GM18508 (cell line): ENCODE measurements at regions not wholly inside any gene's neighbourhood (a gene's known extent, or its start where the extent isn't known, plus 50 kb on each side); places are given as distances from the start of the nearest gene placed in this dataset.

ENCODE experiments used
- ATAC-seq: cut with Tn5 transposase; IDR thresholded peaks from one replicate; pipeline ENCODE4 v1.9.1; 2021; ENCODE audit warnings: moderate number of reproducible peaks; ENCODE audit not compliant: insufficient read depth, unreplicated experiment

- no peak for ATAC-seq
Observed at GRCh38 chr2:205937211-205937610, 148.8 kb downstream of the INO80D start.

DNA sequence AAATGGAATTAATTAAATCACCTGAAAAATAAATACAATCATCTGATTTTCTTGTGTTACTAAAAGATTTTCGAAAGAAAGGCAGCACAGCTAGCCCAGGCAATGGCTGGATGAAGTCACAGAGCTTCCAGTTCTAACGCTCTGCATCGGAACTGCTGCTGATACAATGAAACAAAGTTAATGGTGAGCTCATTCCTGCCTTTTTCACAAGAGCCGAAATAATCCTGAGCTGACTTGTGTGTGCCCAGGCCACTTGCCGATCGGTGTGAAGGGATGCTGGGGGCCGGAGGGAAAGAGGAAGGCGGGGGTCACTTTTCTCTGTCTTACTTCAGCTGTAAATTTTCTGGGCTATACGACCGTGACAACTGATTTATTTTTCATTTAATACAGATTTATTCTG is 149.5 kb downstream of the INO80D start:
- no peak for ATAC-seq

GRCh38 chr2:205934443-205934842 is 151.5 kb downstream of the INO80D start:
- no peak for ATAC-seq

DNA sequence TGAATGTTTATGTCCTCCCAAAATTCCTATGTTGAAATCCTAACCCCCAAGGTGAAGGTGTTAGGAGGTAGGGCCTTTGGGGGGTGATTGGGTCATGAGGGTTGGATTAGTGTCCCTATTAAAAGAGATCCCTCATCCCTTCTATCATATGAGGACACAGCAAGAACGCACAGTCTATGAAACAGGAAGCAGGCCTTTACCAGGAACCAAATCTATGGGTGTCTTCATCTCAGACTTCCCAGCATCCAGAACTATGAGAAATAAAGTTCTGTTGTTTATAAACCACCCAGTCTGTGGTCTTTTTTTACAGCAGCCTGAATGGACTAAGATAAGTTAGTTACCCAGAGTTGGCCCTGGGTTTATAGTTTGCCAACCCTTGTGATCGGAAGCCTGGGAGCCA is 153.1 kb downstream of the INO80D start:
- ATAC-seq, result no peak

GRCh38 chr2:205931388-205931787 is 154.6 kb downstream of the INO80D start:
- ATAC-seq, result no peak

GRCh38 chr2:205930209-205930608 is 155.8 kb downstream of the INO80D start:
- ATAC-seq, result no peak

- no peak for ATAC-seq
Observed at GRCh38 chr2:205929246-205929942, 156.6 kb downstream of the INO80D start.

GRCh38 chr2:205925373-205926337 is 160.3 kb downstream of the INO80D start:
- ATAC-seq, result no peak

GRCh38 chr2:205924676-205925075 is 161.3 kb downstream of the INO80D start:
- ATAC-seq, result no peak

GRCh38 chr2:205915130-205915524 is 170.8 kb downstream of the INO80D start:
- ATAC-seq, result no peak

- no peak for ATAC-seq
Observed at GRCh38 chr2:205914213-205915129, 171.5 kb downstream of the INO80D start.

DNA sequence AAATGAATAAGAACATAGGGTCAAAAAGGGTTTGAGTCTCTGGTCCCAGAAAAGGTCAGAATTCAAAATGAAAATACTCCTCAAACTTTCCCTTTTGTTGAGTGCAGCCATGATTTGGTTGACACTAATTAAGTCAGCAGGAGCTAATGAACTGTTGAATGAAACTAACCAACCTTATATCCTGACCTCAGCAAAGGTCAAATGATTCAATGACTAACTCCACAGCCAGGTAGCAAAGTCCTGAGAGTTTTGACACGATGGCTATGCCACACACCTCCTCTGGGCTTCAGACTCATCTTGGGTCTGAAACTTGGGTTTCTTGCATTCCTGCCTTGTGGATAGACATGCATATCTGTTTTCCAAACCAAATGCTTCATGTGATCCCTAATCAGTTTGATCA is 172.3 kb downstream of the INO80D start:
- ATAC-seq, result no peak

GRCh38 chr2:205911306-205911705 is 174.7 kb downstream of the INO80D start:
- no peak for ATAC-seq

- ATAC-seq, result no peak
Observed at GRCh38 chr2:205909184-205909572, 176.8 kb downstream of the INO80D start.

DNA sequence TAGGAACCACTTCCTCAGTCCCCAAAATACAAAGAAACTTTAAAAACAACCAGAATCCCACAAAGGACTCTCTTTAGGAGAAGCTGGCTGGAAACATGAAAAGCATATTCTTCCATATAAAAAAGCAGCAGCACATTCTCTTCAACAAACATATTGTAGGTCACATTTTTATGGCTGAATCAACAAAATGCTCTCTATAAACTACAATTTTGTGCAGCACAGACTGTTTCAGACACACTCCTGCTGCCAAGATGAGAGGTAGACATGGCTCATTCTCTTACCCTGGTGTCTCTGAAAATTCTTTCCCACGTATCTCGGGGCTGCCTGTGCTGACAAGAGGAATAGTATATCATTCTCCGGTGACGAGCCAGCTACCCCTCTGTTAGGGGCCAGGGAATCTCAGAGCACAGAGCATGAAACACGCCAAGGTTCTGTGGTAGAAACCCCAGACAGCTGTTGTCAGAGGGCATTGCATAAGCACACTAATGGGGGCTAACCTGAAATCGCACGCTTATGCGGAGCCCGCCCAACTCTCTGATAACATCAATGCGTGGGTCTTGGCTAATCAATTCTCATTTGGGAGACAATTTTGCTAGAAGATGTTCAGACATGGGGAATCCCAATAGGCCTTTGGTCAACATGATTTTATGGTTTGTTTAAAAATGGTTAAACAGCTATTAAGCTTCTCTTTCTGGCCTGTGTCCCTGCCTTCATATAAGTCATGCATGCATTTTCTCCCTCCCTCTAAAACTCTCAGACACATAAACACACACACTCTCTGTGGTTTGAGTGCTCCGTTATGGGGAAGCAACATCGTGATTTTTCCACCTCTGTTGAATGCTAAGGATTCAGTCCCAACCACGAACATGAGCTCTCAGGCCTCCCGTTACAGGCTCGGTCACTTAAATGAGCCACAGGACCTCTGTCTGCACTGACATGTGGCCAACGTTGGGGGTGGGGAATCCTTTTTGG is 177.5 kb downstream of the INO80D start:
- ATAC-seq, result no peak

DNA sequence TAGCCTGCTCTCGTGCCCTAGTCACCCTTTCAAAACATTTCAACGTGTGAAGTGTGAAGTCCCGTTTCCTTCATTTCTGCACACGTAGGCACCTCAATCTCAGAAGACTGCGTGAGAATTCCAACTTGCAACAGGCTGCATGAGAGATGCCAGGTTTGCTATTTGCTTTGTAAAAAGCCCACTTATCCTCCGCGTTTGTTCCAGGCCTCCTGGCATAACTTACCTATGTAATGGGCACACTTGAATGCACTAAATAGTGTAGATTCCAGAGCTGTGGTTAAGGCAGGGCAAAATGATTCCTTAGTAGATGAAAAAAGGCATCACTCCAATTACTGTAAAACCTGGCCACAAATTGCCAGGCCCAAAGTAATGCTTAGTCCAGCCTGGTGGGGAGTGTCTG is 179.6 kb downstream of the INO80D start:
- no peak for ATAC-seq

DNA sequence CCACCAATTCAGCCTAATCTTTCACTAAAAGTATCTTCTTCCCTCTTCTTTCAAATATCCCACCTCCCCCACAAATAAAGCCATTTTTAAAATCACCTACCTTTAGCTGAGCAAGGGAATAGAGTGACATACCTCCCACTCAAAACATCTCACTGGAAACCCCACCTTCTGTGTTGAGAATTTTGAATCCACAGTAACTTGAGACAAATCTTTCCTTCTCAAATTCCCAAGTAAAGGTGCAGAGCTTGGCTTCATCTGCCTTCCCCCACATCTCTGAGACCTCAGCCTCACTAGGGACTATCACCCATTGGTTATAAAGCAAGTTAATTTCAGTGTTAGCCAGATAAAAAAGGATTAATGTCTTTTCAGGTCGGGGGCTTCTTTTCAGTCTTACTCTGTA is 180.4 kb downstream of the INO80D start:
- ATAC-seq, result no peak

- ATAC-seq, result no peak
Observed at GRCh38 chr2:205904873-205905272, 181.1 kb downstream of the INO80D start.

DNA sequence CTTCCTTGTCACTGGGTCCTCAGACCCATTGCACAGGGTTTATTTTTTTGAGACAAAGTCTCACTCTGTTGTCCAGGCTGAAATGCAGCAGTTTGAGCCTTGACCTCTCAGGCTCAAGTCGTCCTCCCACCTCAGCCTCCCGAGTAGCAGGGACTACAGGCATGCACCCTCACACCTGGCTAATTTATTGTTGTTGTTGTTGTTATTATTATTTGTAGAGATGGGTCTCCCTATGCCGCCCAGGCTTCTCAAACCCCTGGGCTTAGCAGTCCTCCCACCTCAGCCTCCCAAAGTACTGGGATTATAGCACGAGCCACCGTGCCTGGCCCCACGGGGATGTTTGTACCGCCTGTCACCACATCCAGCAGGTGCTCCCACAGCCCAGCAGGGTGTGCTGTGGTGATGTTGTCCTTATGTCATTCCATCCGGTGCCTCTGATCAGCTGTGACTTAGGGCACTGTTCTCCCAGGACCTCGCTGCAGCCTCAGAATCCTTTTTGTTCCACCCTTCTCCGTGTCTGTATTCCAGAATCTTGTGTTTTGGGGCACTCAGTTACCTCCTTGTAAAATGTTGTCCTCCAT is 182.3 kb downstream of the INO80D start:
- no peak for ATAC-seq
